Thyroid gland (tissue), 4 donors: ENCODE measurements at regions not wholly inside any gene's neighbourhood (a gene's known extent, or its start where the extent isn't known, plus 50 kb on each side); places are given as distances from the start of the nearest gene placed in this dataset.
A peak's percentile ranks its signal among the peaks of the same experiment; 100 is the strongest.

Experiments
- POLR2A ChIP-seq, 2 donors: fragments of 450-650 bp; IDR thresholded peaks; one replicate each; pipeline ENCODE4 v1.6.1; 2017; ENCODE audit warnings: antibody characterized with exemption in 2 of 2, mild to moderate bottlenecking in 2 of 2, moderate library complexity in 1 of 2
- TF ChIP-seq, protein P1 (sequence below), 6 experiments: fragments of 200-600 bp in 3 of 6; fragments of 450-650 bp in 3 of 6; sonication (generic) in 3 of 6; IDR thresholded peaks; one replicate each; pipeline ENCODE4 v1.5.1; 2016 to 2019; ENCODE audit warnings: antibody characterized with exemption in 6 of 6, mild to moderate bottlenecking in 2 of 6, inconsistent platforms in 1 of 6, moderate library complexity in 1 of 6

DNA sequence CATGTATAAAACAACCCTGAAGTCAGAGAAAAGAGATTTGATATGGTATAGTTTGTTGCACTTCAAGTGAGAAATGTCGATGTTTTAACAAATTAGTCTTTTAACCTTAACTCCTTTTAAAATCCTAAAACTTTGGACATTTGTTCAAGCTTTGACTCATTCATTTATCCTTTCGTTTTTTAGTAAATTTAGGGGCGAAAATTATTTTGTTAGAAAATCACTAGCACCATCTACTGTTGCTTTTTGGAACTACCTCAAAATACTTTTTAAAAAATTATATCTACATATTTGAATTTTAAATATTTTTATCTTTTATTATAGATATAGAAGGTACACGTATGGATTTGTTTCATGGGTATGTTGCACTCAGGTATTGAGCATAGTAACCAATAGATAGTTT, 165.1 kb upstream of the POF1B start:
- TF ChIP-seq, protein P1, sequence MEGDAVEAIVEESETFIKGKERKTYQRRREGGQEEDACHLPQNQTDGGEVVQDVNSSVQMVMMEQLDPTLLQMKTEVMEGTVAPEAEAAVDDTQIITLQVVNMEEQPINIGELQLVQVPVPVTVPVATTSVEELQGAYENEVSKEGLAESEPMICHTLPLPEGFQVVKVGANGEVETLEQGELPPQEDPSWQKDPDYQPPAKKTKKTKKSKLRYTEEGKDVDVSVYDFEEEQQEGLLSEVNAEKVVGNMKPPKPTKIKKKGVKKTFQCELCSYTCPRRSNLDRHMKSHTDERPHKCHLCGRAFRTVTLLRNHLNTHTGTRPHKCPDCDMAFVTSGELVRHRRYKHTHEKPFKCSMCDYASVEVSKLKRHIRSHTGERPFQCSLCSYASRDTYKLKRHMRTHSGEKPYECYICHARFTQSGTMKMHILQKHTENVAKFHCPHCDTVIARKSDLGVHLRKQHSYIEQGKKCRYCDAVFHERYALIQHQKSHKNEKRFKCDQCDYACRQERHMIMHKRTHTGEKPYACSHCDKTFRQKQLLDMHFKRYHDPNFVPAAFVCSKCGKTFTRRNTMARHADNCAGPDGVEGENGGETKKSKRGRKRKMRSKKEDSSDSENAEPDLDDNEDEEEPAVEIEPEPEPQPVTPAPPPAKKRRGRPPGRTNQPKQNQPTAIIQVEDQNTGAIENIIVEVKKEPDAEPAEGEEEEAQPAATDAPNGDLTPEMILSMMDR (IDR thresholded peaks at IDR 0.05) = peak in 3 of 6 experiments; percentile 26 to 35 (median 28)
- no peak for TF ChIP-seq POLR2A (IDR thresholded peaks at IDR 0.05)
